ENCODE measurements at regions not wholly inside any gene's neighbourhood (a gene's known extent, or its start where the extent isn't known, plus 50 kb on each side); places are given as distances from the start of the nearest gene placed in this dataset.
A peak's percentile ranks its signal among the peaks of the same experiment; 100 is the strongest.

DNA sequence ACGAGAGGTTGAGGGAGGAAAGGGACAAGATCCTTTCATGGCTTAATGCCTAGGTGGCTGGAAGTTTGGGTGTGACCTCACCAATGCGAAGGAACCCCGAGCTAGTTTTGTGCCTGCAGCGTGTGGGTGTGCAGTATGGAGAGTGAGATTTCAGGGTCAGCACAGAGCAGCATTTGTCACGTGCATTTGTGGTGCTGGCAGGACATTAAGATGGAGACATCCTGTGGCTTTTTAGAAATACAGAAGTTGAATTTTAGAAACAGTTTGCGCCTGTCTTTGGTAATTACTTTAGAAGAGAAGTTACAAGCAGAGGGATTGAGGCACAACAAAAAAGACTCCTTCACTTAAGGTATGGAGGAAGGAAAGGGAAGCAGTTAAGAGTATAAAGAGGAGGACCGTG lies 258.2 kb upstream of the THUMPD2 start:
- Mint-ChIP-seq H3K4me1 (ENCODE audit: low read depth) (peaks cover 90% of the 10 kb centered on the region), H3K27ac (peak overlapping the region; percentile 2; the same call in 1 of the 2 replicates), H3K27me3 (ENCODE audit: insufficient read depth) (peaks cover 4% of the 10 kb centered on the region), H3K9me3 (peaks cover 15% of the 10 kb centered on the region), H3K36me3 (ENCODE audit: low read depth) (peaks cover 41% of the 10 kb centered on the region), H3K4me3 (no peak overlapping the region)
- TF ChIP-seq, protein P1, sequence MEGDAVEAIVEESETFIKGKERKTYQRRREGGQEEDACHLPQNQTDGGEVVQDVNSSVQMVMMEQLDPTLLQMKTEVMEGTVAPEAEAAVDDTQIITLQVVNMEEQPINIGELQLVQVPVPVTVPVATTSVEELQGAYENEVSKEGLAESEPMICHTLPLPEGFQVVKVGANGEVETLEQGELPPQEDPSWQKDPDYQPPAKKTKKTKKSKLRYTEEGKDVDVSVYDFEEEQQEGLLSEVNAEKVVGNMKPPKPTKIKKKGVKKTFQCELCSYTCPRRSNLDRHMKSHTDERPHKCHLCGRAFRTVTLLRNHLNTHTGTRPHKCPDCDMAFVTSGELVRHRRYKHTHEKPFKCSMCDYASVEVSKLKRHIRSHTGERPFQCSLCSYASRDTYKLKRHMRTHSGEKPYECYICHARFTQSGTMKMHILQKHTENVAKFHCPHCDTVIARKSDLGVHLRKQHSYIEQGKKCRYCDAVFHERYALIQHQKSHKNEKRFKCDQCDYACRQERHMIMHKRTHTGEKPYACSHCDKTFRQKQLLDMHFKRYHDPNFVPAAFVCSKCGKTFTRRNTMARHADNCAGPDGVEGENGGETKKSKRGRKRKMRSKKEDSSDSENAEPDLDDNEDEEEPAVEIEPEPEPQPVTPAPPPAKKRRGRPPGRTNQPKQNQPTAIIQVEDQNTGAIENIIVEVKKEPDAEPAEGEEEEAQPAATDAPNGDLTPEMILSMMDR (IDR thresholded peaks at IDR 0.05) = no peak
- no peak for DNase-seq

DNA sequence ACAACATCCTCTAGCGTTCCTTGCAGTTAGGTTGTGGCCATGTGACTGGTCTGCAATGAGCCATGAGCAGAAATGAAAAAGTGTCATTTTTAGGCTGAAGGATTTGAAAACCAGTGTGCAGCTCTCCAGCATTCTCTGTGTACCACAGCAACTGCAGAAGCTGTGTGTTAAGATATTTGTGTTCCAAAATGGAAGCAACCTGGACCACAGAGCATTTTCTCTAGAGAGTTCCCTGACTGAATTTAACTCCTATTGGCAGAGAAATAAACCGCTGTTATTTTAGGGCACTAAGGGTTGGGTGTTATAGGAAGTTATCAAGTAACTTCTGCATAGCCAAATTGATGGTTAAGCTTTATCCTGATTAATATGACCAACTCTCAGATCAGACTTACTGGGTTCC lies 257.2 kb upstream of the THUMPD2 start:
- H3K36me3 Mint-ChIP-seq (ENCODE audit: low read depth) = peaks cover 45% of the 10 kb centered on the region
- H3K27ac Mint-ChIP-seq = no peak overlapping the region
- no peak overlapping the region for H3K4me3 Mint-ChIP-seq
- no peak for DNase-seq
- TF ChIP-seq, protein P1 (IDR thresholded peaks at IDR 0.05) = no peak
- peaks cover 90% of the 10 kb centered on the region for H3K4me1 Mint-ChIP-seq (ENCODE audit: low read depth)
- H3K9me3 Mint-ChIP-seq = peaks cover 19% of the 10 kb centered on the region
- peaks cover 1% of the 10 kb centered on the region for H3K27me3 Mint-ChIP-seq (ENCODE audit: insufficient read depth)

DNA sequence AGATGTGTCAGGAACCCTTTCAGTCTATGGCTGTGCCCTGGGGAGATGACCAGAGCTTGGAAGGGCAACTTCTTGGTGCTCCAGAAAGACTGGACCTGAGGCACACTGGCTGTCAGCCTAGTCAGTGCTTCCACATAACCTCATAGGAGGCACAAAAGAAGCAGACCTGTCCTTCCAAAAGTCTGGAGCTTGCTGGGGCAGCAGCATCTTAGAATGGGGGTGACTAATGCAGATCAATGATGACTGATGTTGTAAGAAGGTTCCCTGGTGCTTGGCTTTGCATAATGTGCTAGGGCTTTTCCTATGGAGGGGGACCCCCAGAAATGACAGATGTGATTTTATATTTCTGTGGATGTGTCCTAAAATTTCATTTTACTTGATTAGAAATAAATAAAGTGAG lies 255.7 kb upstream of the THUMPD2 start:
- peak; percentile 37 for DNase-seq
- H3K4me3 Mint-ChIP-seq = no peak overlapping the region
- H3K9me3 Mint-ChIP-seq = peaks cover 25% of the 10 kb centered on the region
- TF ChIP-seq, protein P1 (IDR thresholded peaks at IDR 0.05) = no peak
- H3K36me3 Mint-ChIP-seq (ENCODE audit: low read depth) = peaks cover 57% of the 10 kb centered on the region
- H3K27me3 Mint-ChIP-seq (ENCODE audit: insufficient read depth) = peaks cover 1% of the 10 kb centered on the region; the same call in 1 of the 2 replicates
- peaks cover 91% of the 10 kb centered on the region for H3K4me1 Mint-ChIP-seq (ENCODE audit: low read depth)
- H3K27ac Mint-ChIP-seq = peak overlapping the region; percentile 88

DNA sequence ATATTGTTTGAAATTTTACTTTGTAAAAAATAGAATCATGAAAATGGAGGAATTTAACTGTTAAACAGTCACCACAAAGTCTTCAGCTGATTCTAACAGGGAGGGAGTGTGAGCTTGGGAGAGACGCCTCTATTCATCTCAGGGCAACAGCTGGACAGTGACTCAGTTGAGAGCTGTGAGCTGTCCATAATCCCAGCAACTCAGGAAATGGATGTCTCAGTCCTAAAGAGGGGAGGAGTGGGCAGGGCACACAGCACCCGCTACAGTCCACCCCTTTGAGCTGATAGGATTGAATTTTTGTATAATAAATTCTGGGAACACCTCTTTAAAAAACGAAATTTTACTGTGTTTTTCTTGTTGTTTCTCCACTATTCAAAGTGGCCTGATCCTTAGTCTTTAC lies 255.1 kb upstream of the THUMPD2 start:
- peak; percentile 95 for DNase-seq
- peaks cover 25% of the 10 kb centered on the region for H3K9me3 Mint-ChIP-seq
- H3K36me3 Mint-ChIP-seq (ENCODE audit: low read depth) = peaks cover 59% of the 10 kb centered on the region
- H3K27me3 Mint-ChIP-seq (ENCODE audit: insufficient read depth) = peaks cover 1% of the 10 kb centered on the region; the same call in 1 of the 2 replicates
- TF ChIP-seq, protein P1 (IDR thresholded peaks at IDR 0.05) = no peak
- peak overlapping the region; percentile 55; the same call in 1 of the 2 replicates for H3K4me3 Mint-ChIP-seq
- peaks cover 91% of the 10 kb centered on the region for H3K4me1 Mint-ChIP-seq (ENCODE audit: low read depth)
- peak overlapping the region; percentile 88 for H3K27ac Mint-ChIP-seq

DNA sequence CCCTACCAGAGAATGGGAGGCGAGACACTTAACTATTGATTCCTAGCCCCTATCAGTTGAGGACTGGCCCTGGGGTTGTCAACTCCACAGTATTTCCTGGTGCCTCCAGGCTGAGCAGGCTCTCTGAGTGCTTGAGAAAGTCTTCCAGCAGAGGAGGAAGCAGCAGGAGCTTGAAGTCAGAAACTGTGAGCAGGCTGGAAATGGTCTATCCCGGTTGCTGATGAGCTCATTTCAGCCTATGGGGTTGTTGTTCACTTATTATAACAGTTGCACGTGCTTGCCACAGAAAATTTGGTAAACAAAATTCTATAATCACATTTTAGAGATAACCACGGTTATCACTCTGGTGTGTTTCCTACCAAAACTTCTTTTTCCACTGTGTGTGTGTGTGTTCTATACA lies 254.7 kb upstream of the THUMPD2 start:
- H3K4me1 Mint-ChIP-seq (ENCODE audit: low read depth) = peaks cover 91% of the 10 kb centered on the region
- H3K27me3 Mint-ChIP-seq (ENCODE audit: insufficient read depth) = peaks cover 1% of the 10 kb centered on the region; the same call in 1 of the 2 replicates
- peaks cover 25% of the 10 kb centered on the region for H3K9me3 Mint-ChIP-seq
- H3K4me3 Mint-ChIP-seq = peak overlapping the region; percentile 9; the same call in 1 of the 2 replicates
- peaks cover 59% of the 10 kb centered on the region for H3K36me3 Mint-ChIP-seq (ENCODE audit: low read depth)
- peak overlapping the region; percentile 88 for H3K27ac Mint-ChIP-seq
- TF ChIP-seq, protein P1 (IDR thresholded peaks at IDR 0.05) = no peak
- no peak for DNase-seq
